Vagina (tissue), 2 donors: ENCODE measurements at regions not wholly inside any gene's neighbourhood (a gene's known extent, or its start where the extent isn't known, plus 50 kb on each side); places are given as distances from the start of the nearest gene placed in this dataset.

Source experiments
- DNase-seq, 2 donors: peaks; one replicate each; pipeline ENCODE4 v3.0.0-alpha.2; 2017; ENCODE audit errors: extremely low spot score in 2 of 2
- H3K27ac ChIP-seq: fragments of 200-600 bp; sonication (generic); one replicate; pipeline ENCODE4 v1.5.1; 2019
- H3K27me3 ChIP-seq: fragments of 200-600 bp; sonication (generic); one replicate; pipeline ENCODE4 v1.5.1; 2019
- H3K36me3 ChIP-seq, 2 donors: fragments of 200-600 bp; sonication (generic); one replicate each; pipeline ENCODE4 v1.5.1; 2017 to 2019
- H3K4me1 ChIP-seq: fragments of 200-600 bp; sonication (generic); one replicate; pipeline ENCODE4 v1.5.1; 2019
- H3K4me3 ChIP-seq, 2 donors: fragments of 200-600 bp; sonication (generic); 1 replicate in 1 of 2; 2 replicates in 1 of 2; pipeline ENCODE4 v1.5.1; 2016 to 2019
- H3K9me3 ChIP-seq: fragments of 200-600 bp; sonication (generic); one replicate; pipeline ENCODE4 v1.5.1; 2019
- CTCF ChIP-seq, 3 experiments: fragments of 450-650 bp in 2 of 3; fragments of 200-600 bp in 1 of 3; sonication (generic) in 1 of 3; IDR thresholded peaks; one replicate each; pipeline ENCODE4 v1.5.1; 2017 to 2019; ENCODE audit warnings: antibody characterized with exemption in 3 of 3, mild to moderate bottlenecking in 2 of 3, moderate library complexity in 2 of 3
- POLR2A ChIP-seq, 2 donors: fragments of 450-650 bp; IDR thresholded peaks; one replicate each; pipeline ENCODE4 v1.6.1; 2017; ENCODE audit warnings: antibody characterized with exemption in 2 of 2, mild to moderate bottlenecking in 2 of 2, moderate library complexity in 2 of 2
- POLR2AphosphoS5 ChIP-seq, 2 donors: sonication (generic); formaldehyde crosslinking; IDR thresholded peaks; one replicate each; pipeline ENCODE4 v1.9.0; 2017; ENCODE audit warnings: antibody characterized with exemption in 2 of 2, mild to moderate bottlenecking in 2 of 2, low read depth in 1 of 2; ENCODE audit not compliant: insufficient read depth in 1 of 2
- intact Hi-C: fragments of 100-400 bp; cut with DNase I; formaldehyde crosslinking; loops from one replicate; pipeline ENCODE4 v1.15.1; 2023

DNA sequence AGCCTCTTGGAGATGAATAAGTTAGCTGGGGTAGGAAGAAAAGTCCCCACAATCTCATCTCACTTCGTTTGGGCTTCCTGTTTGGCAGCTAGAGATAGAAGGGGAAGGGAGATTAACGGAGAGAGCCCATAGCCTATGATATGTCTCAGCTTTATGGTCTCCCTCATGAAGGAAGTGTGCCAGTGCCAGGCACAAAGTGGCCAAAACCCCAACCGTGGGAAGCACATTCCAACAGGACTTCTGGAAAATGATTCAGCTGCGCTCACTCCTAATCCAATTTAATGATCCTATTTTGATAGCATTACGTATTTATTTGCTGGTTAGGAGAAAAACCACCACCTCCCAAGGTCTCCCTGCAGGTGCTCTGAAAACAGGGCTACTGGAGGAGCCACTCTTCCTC, 303.1 kb upstream of the CLINT1 start:
- TF ChIP-seq CTCF (IDR thresholded peaks at IDR 0.05) (no peak), POLR2AphosphoS5 (IDR thresholded peaks at IDR 0.05; ENCODE audit: insufficient read depth in 1 of 2, low read depth in 1 of 2) (no peak)
- intact Hi-C loops: no loop called here
- H3K27ac ChIP-seq: no peak overlapping the region
- H3K4me3 ChIP-seq: no peak overlapping the region
- no peak for DNase-seq
- H3K27me3 ChIP-seq: no peaks in the 10 kb centered on the region
- no peaks in the 10 kb centered on the region for H3K9me3 ChIP-seq
- no peaks in the 10 kb centered on the region for H3K4me1 ChIP-seq
- H3K36me3 ChIP-seq: no peaks in the 10 kb centered on the region

DNA sequence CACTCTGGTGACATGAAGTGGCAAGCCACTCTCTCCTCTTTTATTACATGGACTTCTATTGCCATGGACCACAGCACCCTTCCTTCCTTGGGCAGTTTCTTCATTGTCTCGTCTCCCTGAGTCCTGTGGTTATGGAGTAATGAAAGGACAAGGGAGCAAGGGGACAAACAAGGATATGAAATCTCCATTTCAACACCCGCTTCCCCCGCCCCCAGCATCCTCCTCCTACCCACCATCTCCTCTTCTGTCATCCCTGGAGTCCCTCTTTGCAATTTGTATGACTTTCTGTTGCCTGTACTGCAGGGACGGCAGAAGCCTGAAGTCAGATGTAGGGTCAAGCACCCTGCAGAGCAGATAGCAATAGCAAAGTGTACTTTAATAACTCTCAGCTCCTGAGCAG, 300.7 kb upstream of the CLINT1 start:
- Histone ChIP-seq H3K4me3 (no peak overlapping the region), H3K36me3 (no peaks in the 10 kb centered on the region), H3K4me1 (peaks cover 8% of the 10 kb centered on the region), H3K27me3 (no peaks in the 10 kb centered on the region), H3K9me3 (no peaks in the 10 kb centered on the region), H3K27ac (no peak overlapping the region)
- no peak for DNase-seq
- intact Hi-C loops: loop anchor here (5.0 kb wide), 1 partner anchor 698 kb away; no protein-coding TSS in a partner anchor
- TF ChIP-seq CTCF (IDR thresholded peaks at IDR 0.05) (no peak), POLR2A (IDR thresholded peaks at IDR 0.05) (no peak)

GRCh38 chr5:158155811-158156505, 297.0 kb upstream of the CLINT1 start:
- H3K4me1 ChIP-seq: peaks cover 14% of the 10 kb centered on the region
- H3K27me3 ChIP-seq: no peaks in the 10 kb centered on the region
- TF ChIP-seq POLR2AphosphoS5 (IDR thresholded peaks at IDR 0.05; ENCODE audit: insufficient read depth in 1 of 2, low read depth in 1 of 2) (no peak), POLR2A (IDR thresholded peaks at IDR 0.05) (no peak), CTCF (IDR thresholded peaks at IDR 0.05) (no peak)
- DNase-seq: no peak
- H3K36me3 ChIP-seq: no peaks in the 10 kb centered on the region
- no peak overlapping the region for H3K4me3 ChIP-seq
- no peaks in the 10 kb centered on the region for H3K9me3 ChIP-seq
- H3K27ac ChIP-seq: no peak overlapping the region
- intact Hi-C loops: loop anchor here (5.0 kb wide), 1 partner anchor 701 kb away; no protein-coding TSS in a partner anchor

DNA sequence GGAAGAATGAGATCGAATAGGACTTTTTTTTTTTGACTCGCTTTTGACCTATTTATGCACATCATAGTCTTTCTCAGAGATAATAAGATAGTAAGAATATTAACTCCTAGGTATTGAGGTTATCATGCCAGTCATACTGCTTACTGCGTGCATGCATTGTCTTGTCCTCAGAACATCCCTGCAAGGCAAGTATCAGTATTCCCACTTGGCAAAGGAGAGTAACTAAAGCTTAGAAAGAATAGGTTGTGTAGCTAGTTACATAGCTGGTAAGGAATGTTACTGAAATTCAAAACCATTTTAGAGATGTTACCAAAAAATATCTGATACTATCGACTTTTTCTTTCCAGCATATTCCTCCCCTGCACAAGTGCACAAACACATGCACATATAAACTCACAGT, 296.1 kb upstream of the CLINT1 start:
- DNase-seq: no peak
- Histone ChIP-seq H3K27me3 (no peaks in the 10 kb centered on the region), H3K9me3 (no peaks in the 10 kb centered on the region), H3K4me3 (no peak overlapping the region), H3K4me1 (peaks cover 14% of the 10 kb centered on the region), H3K27ac (no peak overlapping the region), H3K36me3 (no peaks in the 10 kb centered on the region)
- TF ChIP-seq POLR2AphosphoS5 (IDR thresholded peaks at IDR 0.05; ENCODE audit: insufficient read depth in 1 of 2, low read depth in 1 of 2): no peak
- no peak for TF ChIP-seq CTCF (IDR thresholded peaks at IDR 0.05)
- intact Hi-C loops: loop anchor here (5.0 kb wide), 1 partner anchor 702 kb away; no protein-coding TSS in a partner anchor

GRCh38 chr5:158154226-158155005, 295.5 kb upstream of the CLINT1 start:
- no peak overlapping the region for H3K27ac ChIP-seq
- no peak for TF ChIP-seq CTCF (IDR thresholded peaks at IDR 0.05)
- peak in 1 of 2 donors; percentile 46 for TF ChIP-seq POLR2AphosphoS5 (IDR thresholded peaks at IDR 0.05; ENCODE audit: insufficient read depth in 1 of 2, low read depth in 1 of 2)
- no peak for TF ChIP-seq POLR2A (IDR thresholded peaks at IDR 0.05)
- DNase-seq: no peak
- H3K4me3 ChIP-seq: no peak overlapping the region
- H3K27me3 ChIP-seq: no peaks in the 10 kb centered on the region
- H3K36me3 ChIP-seq: no peaks in the 10 kb centered on the region
- no peaks in the 10 kb centered on the region for H3K9me3 ChIP-seq
- intact Hi-C loops: loop anchor here (5.0 kb wide), 1 partner anchor 703 kb away; no protein-coding TSS in a partner anchor
- H3K4me1 ChIP-seq: peaks cover 14% of the 10 kb centered on the region
